GM18519 (cell line): ENCODE measurements at regions not wholly inside any gene's neighbourhood (a gene's known extent, or its start where the extent isn't known, plus 50 kb on each side); places are given as distances from the start of the nearest gene placed in this dataset.
"Not testable (repeated sequence)": the region's sequence is repeated elsewhere in the genome, so short reads cannot be mapped to it uniquely, and the experiment has no call there.

ENCODE experiments used
- ATAC-seq: cut with Tn5 transposase; IDR thresholded peaks from one replicate; pipeline ENCODE4 v1.9.1; 2021; ENCODE audit warnings: mild to moderate bottlenecking, moderate library complexity; ENCODE audit not compliant: unreplicated experiment, low FRiP score

DNA sequence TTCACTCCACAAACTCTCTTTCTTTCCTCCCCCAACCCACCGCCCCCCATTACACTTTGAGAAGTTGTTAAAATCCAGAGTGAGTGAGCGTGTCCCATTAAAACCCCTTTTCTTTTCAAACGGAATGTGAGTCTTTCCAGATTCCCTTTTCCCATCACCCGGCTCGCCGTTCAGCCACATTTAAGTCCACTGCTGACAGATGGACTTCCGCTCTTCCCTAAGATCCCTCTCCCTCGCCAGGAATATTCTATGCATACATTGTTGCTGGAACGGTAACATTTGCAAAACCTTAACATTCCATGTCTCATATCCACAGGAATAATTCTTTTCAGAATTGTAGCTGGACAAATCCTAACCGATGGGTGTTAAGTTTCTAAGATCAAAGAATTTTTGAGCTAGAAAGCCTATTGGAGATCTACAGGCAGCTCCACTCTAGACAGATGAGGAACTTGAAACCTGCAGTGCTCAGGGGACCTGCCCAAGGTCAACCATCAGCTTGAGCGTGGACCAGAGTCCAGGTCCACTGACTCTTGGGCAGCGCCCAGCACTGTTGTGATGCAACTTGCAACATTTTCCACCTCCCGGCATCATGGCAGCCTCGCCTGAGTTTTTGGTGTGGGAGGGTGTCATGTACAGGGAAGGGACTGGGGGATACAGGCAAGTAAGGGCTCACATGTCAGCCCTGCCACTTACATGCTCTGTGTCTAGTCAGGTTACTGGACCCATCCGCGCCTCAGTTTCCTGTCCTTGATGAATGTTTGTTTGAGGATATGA, 500.1 kb downstream of the CCDC171 start:
- no peak for ATAC-seq

- ATAC-seq, result no peak
Observed at GRCh38 chr9:16057541-16057940, 504.7 kb downstream of the CCDC171 start.

DNA sequence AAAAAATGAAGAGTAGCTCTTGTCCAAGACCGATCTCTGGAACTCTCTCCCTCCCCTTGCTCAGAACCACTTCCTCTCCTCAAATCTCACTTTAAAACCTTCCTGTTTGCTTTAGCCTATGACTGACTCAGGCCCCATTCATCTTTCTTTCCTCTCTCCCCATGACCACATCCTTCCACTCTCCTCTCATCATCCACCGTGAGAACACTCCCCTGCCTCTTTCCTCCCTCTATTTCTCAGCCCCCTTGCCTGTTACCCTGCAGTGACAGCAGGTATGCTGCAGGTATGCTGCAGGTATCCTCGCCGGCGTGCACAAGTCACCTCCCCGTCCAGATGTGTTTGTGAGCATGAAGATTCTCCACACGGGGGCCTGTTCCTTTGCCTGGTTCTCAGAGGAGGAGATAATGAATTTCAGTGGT, 505.3 kb downstream of the CCDC171 start:
- ATAC-seq, result no peak

GRCh38 chr9:16060436-16061129, 507.7 kb downstream of the CCDC171 start:
- ATAC-seq, result no peak

- ATAC-seq, result no peak
Observed at GRCh38 chr9:16062542-16063240, 509.8 kb downstream of the CCDC171 start.

GRCh38 chr9:16063241-16063591, 510.4 kb downstream of the CCDC171 start:
- no peak for ATAC-seq

DNA sequence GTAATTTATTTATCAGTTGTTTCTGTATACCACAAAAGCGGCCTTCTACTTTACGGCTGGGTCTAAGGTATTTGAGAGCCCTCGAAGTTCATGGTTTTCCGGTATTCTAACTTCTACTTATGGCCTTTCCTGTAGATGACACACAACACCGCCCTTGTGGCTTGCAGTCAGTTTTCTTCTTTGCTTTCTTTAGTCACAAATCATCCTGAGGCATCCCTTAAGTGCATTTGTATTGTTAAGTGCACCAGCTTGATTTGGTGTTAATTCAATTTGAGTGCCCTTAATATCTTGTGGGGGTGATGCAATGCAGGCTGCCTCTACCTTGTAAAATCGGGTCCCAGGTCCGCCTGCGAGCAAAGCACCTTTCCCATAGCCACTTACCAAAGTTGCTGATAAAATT, 511.9 kb downstream of the CCDC171 start:
- no peak for ATAC-seq

GRCh38 chr9:16066201-16066600, 513.4 kb downstream of the CCDC171 start:
- not testable (repeated sequence) for ATAC-seq

- ATAC-seq, result no peak
Observed at GRCh38 chr9:16068476-16068875, 515.6 kb downstream of the CCDC171 start.

- no peak for ATAC-seq
Observed at GRCh38 chr9:16069249-16069648, 516.4 kb downstream of the CCDC171 start.

DNA sequence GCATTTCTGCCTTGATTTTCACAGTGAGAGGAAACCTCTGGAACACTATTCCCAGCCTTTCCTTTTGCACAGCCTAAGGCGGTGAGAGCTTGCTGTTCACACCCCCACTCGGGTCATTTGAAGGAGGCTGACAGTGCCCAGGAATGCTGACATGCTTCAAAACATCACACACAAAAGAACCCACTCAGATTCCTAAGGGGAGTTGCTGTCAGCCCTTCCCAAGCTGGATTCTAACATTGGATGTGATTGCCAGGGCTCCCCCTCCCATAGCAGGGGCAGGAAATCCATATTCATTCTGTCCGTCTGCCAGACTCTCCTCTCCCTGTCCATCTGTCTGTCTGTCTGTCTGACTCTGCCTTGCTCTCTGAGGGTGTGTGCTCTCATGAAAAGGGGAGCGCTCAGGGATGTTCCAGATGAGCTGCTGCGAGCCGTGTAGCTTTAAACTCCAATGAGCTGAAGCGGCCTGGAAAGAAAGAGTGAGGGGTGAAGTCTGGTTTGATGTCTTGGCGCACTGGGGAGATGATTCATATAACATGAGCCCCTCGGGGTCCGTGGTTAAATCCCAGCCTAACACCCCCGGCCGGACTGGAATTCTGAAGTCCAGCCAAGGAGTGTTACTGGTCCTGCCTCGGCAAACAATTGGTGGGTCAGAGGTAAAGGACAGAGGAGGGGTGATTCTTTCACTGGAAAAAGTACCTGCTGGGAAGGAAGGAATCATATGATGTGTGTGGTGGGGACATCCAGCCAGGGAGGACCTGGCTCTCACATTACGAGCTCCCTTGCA, 517.0 kb downstream of the CCDC171 start:
- no peak for ATAC-seq

DNA sequence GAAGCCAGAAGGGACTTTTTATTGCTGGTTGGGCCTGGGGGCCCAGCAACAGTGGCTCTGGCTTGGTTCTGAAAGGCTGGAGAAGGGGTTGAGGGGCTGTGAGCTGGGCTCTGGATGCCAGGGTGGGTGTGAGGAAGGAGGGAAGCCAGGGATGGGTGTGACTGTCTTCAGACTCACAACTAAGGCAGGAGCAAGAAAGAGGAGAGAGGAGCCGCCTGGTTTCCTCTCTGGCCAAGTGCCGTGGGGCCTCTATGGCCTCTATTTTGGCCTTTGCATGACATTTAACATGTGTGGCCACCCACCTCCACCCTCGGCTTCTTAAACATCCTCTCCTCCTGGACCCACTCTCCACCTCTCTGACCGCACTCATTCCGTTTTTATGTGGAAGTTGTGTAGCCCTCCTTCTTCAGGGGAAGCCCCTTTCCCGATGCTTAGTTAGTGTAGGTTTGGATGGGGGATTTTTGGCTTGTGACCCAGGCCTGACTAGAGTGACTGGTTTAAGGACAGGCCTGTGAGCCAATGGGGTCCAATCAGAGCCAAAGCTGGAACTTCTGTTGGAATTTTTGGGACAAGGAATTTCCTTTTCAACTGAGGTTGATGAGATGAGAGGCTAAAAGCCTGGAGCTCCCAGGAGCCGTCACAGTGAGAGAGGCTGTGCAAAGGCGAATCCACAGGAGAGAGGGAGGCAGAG, 517.8 kb downstream of the CCDC171 start:
- ATAC-seq, result no peak

- ATAC-seq, result no peak
Observed at GRCh38 chr9:16071400-16071799, 518.6 kb downstream of the CCDC171 start.

GRCh38 chr9:16074963-16075362, 522.1 kb downstream of the CCDC171 start:
- no peak for ATAC-seq

DNA sequence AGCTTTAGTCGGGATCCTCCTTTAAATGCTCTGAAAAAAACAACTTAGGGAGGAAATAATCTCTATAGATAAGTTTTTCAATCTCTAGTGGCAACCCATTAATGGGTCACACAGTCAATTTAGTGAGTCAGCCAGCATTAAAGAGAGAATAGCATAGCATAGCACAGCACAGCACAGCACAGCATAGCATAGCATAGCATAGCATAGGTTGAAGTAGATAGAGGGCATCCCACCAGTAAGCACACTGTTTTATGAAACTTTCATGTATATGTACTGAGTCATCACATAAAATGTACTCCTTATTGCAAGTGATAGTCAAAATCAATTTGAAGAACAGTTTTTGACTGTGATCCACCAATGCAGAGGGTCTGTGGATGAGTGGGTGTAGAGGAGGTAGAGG, 522.9 kb downstream of the CCDC171 start:
- ATAC-seq, result no peak

GRCh38 chr9:16076511-16076910, 523.7 kb downstream of the CCDC171 start:
- ATAC-seq, result no peak

DNA sequence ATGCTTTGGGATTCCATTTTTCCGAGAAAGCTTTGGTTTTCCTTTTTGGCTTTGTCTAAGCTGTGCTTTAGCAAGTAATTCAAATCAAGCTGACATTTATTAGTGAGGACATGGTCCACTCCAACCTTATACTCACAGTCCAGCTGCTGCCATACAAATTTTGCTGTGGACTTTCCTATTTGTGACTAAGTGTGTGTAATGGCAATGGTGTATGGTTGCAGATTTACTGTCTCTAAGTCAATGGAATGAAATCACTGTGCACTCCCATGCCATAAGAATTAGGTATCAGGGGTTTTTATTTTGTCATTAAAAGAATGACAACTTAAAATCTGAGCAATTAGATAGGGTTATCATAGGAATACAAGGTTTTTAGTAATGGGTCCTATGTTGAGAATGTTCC, 530.0 kb downstream of the CCDC171 start:
- no peak for ATAC-seq

DNA sequence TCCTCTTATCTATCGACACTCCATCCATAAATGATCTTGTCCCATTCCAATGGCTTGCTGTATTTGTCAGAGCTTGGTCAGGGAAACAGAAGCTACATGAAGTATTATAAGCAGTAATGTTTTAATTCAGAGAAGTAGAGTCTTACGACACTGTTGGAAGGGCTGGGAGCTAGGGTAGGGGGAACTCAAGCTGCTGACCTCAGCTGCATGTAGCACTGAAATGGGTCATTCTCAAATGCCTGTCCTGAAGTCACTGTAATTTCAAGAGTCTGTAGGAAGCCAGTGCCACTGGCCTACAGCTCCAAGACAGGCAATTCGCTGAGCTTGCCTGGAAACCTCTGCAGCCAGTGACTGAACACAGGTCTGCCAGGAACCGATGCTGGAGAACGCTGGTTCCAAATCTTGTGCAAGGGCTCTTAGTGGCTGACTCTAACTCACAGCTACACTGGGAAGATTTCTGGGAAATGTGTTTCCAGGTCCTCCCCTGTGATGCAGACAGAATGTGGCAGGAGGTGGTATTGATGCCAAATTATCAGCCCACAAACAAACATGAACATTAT, 532.4 kb downstream of the CCDC171 start:
- ATAC-seq, result no peak

DNA sequence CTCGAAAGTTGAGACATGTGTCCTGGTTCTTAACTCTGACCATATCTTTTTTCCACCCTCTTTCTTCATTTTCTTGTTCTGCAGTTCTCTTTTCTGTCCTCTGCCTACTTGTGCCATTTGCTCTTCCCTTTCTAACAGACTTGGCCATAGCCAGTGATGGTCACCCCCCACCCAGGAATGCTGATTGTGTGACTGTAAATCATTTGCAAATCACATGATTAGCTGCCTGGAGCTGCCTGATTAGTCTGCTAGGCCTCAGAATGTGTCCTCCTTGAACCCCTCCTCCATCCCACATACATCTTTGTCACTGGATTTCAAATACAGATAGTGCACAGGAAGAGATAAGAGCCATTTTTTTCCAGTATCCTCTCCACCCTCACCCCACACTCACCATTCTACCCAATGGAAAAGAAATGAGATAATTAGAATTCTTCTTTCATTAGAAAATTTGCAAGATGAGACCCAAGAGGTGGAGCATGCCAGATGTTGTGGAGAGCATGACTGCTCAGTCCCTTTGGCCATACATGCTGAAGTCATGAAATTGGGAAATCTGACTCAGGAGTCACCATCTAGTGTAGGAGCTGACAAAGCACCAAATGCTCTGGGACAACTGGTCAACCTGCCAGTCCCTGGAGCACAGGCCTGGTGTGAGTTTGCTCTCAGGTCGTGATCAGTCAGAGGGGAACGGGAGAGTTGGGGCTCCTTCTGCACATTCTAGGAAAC, 538.2 kb downstream of the CCDC171 start:
- ATAC-seq, result no peak
